ENCODE measurements at regions not wholly inside any gene's neighbourhood (a gene's known extent, or its start where the extent isn't known, plus 50 kb on each side); places are given as distances from the start of the nearest gene placed in this dataset.

DNA sequence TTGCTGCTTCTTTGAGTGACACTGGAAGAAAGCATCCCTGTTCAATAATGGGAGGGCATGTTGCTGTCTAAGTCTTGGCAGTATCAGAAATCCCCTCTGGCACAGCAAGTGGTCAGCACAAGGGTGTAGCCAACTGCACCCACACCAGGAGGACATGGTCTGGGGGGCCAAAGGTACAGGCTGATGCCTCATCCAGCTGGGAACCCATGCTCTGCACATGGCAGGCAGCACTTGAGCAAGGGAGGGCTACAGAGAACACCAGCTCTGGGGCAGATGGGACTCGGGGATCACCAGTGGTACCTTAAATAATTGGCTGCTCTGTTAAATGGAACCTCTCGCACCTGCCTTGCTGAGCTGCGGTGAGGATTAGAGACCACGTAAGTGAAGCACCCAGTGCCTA is 265.2 kb downstream of the SYK start:
- DNase-seq (ENCODE audit: low read depth) = no peak

DNA sequence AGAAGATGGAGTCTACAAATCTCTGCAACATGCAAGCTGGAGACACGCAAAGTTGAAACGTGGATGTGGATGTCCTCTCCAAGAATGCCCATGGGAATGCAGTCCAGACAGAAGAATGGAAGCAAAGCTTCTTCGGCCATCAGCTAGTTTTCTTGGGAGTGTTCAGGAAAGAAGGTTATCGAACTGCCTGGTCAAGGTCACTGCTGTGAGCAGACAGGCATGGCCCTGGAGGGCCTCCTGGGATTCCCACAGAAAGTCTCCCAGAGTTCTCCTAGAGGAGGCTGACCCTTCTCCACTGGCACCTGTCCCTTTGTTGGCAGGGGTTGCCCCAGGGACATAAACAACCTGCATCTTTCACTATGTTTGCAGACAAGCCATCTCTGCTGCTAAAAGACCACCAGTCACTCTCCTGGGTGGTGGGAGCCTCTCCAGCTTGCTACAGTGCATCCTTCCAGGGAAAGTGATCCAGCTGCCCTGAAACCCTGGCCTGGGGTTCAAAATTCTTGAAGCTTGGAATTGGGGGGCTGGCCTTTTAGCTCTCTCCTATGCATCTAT is 265.8 kb downstream of the SYK start:
- no peak for DNase-seq (ENCODE audit: low read depth)

DNA sequence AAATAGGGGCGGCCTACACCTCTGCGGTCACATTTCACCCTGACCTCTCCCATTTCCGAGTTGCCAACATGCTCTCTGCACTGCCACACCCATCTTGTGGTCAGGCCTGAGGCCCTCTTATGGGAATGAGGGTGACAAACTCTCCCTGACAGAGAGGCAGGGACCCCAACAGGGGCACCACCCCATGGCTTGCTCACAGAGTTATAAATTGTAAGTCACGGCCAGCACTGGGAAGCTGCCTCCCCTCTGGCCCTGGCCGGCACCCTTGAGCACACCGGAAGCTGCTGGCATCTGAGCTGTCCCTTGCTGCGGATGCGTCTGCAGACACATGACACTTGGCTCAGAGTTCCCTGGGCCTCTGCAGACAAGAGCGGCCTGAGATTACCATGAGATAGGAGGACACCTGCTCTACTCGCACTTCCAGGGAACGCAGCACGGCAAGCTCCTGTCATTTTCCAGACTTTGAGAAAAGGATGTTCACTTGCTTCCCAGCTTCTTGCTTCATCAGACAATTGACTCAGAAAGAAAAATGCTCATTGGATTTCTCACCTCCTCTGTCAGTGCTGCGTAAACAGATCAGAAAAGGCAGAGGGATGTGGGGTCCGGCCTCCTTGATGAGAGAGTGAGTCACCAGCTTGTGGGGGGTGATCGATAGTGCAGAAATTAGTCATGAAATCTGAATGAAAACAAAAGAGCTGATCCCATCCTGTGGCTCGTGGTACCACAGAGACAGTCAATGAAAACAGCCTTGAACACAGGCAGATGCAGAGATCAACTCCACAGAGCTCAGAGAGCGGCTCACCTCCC is 269.8 kb downstream of the SYK start:
- peak; percentile 96 for DNase-seq (ENCODE audit: low read depth)

DNA sequence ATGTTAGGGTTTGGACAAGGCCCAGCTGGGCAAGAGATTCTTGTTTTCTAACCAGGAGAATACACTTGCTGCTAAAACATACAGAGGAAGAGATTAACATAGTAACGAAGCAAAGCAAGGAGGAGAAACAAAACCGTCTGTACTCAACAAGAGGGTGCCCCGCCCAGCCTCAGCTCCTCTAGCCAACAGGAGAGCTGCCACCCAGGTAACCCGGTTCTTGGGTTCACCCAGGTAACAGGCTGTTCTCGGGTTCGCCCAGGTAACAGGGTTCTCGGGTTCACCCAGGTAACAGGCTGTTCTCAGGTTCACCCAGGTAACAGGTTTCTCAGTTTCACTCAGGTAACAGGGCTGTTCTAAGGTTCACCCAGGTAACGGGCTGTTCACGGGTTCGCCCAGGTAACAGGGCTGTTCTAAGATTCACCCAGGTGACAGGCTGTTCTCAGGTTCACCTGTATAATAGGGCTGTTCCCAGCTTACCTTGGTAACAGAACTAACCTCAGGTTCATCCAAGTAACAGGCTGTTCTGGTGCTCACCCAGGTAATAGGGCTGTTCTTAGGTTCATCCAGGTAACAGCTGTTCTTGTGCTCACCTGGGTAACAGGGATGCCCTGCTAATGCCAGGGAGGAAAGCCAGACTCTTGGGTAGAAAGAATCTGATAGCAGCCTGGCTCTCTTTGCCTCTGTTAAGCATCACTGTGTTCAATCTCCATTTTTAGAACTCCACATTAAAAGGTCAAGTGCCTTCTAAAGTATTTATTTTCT is 271.6 kb downstream of the SYK start:
- DNase-seq (ENCODE audit: low read depth) = no peak

DNA sequence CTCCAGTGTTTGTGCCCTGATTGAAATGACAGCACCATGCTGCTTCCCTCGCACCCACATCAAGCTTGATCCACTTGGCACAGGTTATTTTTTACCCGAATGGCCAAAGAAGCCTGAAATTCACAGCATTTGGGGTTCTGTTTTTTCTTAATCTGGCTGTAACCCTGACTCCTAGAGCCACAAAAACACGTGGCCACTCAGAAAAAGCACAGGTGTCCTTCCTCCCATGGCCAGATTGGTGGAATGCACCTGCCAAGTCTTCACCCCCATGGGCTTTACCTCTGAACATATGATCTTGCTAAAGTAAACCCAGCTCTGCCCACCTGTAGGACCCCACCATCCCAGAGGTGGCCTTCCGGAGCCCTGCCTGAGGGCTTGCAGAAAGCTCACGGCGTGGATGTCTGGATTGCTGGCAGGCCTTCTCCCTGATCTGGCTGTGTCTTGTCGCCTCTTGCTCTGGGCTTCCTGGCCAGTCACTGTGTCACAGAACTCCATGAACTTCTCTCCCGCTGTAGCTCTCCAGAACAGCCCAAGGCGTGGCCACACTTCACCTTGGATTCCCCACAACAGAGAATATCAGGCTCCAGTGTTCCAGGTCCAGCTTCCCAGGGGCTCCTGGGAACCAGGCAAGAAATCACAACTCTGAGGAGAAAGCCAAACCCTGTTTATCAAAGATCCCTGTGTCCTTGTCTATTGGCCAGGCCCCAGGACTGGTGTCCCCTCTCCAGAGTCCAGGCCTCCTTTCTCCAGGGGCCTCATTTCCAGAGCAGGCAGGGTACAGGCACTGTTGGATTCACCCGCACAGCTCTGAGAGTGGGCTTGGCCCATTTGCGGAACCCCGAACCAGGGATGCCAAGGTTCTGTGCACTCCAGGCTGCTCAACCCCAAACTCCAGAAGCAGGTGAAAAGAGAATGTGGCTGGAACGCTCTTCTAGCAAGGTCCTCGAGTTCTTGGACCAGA is 272.5 kb downstream of the SYK start:
- no peak for DNase-seq (ENCODE audit: low read depth)

DNA sequence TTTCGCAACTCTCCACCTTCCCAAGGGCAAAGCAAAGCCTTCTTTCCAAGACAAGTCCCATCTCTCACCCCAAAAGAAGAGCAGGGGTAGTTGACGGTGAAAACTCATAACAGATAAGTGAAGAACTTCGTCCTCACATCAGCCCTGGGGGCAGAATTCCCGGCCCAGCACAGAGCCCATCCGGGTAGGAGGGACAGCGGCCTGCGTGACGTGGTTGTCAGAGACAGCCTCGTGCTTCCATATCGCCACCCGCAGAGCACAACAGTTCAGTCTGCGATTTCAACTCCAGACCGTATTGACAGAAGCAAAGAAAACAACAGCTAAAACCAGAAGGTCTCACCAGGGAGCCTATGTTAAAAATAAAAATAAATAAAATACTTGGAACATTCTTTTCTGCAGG is 273.2 kb downstream of the SYK start:
- DNase-seq (ENCODE audit: low read depth) = no peak

DNA sequence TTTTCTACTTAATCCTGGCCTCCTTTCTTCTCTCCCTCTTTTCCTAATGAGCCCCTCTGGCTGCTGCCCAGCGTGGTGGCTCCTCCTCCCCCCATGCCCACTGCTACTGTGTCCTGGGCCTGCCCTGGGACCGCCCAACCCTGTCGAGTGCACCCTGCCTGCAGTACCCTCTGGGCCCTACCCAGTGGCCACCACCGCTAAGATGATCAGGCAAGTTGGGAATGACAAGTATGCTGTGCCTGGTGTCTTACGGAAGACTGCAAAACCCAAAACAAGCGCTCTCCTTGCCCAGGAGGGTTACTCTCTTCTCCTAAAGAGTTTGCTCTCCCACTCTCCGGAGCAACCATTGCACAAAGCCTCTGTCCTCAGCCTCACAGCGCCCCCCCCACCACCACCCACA is 273.7 kb downstream of the SYK start:
- DNase-seq (ENCODE audit: low read depth) = no peak

DNA sequence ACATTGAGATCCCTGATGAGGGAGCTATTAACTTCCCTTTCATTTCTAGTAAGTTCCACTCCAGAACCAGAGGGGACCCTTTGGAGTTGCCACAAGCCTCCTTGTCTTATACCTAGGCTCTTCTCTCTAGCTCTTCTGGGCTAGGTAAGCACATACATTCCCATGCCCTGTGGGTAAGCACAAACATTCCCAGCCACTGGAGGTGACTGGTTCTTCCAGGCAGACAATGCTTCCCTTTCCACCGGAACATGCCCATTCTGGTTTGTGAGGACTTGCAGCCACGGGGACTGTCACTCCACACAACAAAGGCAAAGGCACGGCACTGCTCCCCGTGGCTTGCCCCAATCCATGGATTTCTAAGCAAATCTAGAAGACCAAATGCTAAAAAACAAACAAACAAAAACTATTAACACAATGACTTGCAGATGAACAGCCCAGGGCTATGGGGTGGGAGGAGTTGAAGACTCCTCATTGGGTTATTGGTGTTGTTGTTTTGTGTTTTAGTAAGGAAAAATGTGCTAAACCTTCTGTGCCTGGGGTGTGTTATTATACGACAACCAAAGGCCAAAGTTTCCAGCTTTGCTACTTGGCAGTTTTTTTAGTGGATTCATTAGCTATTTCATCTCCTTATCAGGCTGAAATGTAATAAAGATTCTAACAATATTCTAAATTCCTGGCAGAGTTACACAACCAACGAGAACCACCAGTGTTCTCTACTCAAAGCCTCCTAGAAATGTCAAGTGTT is 276.2 kb downstream of the SYK start:
- no peak for DNase-seq (ENCODE audit: low read depth)

DNA sequence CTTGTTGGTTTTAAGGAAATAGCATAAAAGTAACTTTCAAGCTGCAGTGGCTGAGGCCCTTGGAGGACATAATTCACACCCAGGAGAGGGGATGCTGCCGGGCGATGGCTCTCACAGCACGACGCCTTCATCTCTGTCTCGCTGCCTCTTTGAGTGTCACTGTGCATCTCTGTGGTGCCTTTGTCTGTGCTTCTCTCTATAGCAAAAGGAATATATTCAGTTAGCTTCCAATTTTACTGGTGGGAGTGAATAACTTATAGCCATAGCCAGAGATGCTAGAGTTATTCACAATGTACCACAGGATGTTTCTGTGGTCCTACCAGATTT is 276.7 kb downstream of the SYK start:
- no peak for DNase-seq (ENCODE audit: low read depth)

DNA sequence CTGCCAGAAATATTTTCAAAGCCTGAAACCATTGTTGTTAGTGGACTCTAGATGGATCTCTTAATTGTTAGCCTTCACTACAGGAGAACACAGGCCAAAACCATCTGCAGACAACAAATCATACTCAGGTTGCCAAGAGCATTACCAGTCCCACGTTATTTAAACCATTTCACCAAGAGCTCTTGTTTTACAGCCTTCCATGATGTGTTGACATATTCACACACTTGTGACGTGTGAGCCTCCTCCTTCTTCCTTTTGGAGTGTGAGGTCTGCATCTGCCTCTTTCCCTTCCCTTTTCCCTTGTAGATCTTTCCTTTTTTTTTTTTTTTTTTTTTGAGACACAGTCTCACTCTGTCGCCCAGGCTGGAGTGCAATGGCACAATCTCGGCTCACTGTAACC is 279.0 kb downstream of the AUH start:
- DNase-seq (ENCODE audit: low read depth) = no peak

DNA sequence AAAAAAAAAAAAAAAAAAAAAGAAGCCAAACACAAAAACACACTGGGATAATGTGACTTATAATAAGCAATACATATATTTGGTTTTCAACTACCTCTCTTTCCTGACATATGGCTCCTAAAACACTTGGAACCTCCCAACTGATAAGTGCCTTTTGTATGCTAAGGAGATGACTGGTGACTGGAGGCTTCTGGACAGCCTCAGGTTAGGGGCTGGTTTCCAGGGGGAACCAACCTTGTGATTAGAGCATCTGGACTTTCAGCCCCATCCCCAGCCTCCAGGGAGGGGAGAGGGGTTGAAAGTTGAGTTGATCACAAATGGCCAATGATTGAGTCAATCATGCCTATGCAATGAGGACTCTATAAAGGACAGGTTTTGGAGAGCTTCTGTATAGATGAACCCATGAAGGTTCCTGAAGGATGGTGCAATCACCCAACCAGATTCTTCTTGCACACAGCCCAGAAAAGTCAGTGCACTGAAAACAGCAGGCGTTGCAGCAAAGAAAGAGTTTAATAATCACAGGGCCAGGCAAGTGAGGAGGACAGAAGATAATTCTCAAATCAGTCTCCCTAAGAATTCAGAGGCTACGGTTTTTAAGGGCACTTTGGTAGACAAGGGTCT is 276.7 kb downstream of the AUH start:
- DNase-seq (ENCODE audit: low read depth) = no peak

DNA sequence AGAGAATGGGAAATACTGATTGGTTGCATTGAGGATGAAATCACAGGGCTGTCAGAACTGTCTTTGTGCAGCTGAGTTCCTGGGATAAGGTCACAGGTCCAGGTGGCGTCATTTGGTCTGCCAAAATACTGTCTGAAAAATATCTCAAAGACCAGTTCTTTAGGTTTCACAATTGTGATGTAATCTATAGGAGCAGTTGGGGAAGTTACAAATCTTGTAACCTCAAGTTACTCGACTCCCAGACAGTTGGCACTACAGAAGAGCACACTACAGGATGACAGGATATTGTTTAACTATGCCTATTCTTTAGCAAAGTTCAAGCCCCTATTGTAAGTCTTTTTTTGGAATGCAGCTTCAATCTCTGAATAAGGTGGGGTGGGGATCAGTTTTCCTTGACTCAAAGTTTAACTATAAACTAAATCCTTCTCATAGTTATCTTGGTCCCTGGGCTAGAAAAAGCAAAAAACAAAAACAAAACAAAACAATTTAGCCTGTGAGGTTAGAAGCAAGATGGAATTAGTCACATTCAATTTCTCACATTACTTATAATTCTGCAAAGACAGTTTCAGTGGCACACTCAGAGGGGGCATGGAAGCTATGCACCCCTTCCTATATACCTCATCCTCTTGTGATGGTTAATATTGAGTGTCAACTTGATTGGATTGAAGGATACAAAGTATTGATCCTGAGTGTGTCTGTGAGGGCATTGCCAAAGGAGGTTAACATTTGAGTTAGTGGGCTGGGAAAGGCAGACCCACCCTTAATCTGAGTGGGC is 276.0 kb downstream of the AUH start:
- DNase-seq (ENCODE audit: low read depth) = no peak

DNA sequence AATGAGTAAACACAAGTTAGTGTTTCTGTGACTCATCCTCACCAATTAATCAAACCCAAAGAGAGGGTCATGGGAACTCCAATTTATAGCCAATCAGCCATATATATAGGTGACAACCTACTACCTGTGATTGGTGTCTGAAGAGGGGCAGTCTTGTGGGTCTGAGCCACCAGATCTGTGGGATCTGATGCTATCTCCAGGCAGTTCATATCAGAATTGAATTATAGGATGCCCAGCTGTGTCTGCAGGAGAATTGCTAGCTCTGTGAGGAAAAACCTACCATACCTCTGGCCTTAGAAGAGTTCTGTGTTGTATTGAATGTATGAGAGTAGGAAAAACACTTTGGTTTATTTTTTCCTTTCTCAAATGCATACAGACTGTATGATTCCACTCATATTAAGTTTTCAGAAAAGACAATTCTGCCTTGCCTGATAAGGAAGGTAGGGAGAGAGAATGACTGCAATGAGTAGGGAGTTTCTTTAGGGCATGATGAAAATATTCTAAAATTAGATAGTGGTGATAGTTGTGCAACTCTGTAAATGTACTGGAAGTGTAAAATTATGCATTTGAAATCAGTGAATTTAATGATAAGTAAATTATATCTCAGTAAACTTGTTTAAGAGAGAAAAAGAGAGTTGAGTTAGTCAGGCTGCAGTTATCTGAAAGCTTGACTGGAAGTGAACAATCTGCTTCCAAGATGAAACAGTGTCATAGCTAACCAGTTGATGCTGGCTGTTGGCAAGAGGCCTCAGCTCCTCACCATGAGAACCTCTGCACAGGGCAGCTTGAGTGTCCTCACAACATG is 274.9 kb downstream of the AUH start:
- DNase-seq (ENCODE audit: low read depth) = no peak

DNA sequence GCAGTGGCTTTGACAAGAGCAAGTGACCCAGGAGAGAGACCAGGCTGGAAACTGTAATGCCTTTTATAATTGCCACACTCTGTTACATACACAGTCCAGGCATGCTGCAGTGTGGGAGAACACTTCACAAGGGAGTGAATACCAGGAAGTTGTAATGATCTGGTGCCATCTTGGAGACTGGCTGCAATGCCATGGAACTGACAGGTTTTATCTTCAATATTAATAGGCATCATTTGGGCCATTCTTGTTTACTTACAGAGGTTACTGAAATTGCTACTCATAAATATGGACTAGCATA is 274.3 kb downstream of the AUH start:
- DNase-seq (ENCODE audit: low read depth) = no peak

DNA sequence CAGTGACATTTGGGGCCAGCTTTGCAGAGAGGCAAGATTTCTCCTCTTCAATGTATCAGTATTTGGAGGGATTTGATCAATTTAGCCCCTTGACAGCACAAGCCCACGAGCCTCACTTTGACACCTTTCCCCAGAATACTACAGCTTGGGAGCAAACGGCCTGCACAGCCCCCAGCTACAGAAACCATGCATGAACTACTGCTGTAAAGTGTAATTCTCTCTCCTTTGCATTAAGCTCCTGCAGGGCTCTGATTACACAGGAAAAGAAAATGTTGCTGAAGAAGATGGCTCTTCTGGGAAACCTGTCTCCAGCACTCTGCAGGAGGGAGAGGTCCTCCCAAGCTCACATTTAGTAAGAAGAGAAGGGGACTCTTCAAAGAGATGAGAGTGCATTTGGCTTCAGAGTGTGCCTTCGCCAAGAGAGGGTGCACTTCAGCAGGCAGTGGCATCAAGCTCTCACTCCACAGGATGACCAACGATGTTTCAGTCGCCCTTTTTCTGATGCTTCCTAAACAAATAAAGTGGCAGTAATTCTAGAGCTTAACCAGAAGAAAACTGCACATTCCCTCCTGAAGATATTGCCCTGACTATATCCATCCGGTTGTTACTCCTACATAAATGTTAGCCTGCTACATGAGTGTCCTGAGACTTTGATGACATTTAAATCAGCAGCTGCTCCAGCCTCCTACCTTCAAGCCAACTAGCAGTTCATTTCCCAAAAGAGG is 272.2 kb downstream of the AUH start:
- DNase-seq (ENCODE audit: low read depth) = peak; percentile 61

DNA sequence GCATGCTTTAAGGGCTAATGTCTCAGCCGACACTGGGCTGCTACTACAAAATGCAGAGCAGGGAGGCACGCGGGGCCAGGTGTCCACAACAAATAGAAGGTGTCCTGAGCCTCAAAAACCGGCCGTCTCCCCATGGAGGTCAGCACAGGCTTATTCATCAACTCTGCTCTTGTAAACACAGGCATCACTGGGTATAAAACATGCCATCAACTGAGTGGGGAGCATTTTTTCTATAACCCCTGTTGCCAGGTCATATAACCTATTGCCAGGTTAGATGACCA is 271.6 kb downstream of the AUH start:
- no peak for DNase-seq (ENCODE audit: low read depth)

DNA sequence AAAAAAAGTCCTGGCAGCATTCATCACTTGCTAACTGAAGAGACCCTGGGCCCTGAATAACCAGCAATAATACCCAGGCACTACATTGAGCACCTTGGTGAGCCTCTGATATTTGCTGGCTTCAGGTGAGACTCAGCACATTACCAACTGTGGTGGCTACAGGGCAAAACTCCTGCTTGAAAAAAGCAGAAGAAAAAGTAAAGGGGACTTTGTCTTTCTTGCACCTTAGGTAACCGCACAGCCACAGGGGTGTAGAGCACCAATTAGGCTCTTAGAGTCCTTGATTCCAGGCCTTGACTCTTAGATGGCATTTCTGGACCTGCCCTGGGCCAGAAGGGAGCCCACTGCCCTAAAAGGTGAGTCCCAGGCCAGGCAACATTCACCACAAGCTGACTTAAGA is 269.5 kb downstream of the AUH start:
- no peak for DNase-seq (ENCODE audit: low read depth)

DNA sequence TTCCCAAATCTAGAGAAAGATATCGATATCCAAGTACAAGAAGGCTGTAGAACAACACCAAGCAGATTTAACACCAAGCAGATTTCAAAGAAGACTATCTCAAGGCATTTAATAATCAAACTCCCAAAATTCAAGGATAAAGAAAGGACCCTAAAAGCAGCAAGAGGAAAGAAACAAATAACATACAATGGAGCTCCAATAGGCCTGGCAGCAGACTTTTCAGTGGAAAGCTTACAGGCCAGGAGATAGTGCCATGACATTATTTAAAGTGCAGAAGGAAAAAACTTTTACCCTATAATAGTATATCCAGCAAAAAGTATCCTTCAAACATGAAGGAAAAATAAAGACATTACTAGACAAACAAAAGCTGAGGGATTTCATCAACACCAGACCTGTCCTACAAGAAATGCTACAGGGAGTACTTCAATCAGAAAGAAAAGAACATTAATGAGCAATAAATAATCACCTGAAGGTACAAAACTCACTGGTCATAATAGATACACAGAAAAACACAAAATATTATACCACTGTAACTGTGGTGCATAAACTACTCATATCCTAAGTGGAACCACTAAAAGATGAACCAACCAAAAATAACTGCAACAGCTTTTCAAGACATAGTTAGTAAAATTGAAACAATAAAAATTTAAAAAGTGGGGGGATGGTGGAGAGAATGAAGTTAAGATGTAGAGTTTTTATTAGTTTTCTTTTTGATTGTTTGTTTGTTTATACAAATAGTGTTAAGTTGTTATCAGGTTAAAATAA is 267.2 kb downstream of the AUH start:
- no peak for DNase-seq (ENCODE audit: low read depth)

Data from HT1080 (cell line).